Forelimb muscle (tissue), 1 donor: ENCODE measurements at regions not wholly inside any gene's neighbourhood (a gene's known extent, or its start where the extent isn't known, plus 50 kb on each side); places are given as distances from the start of the nearest gene placed in this dataset.

Source experiments
- DNase-seq: peaks from one replicate; pipeline ENCODE4 v3.0.0-alpha.2; 2013; ENCODE audit warnings: low read depth

- no peak for DNase-seq
Observed at GRCh38 chr11:122177238-122177637, 61.2 kb upstream of the BLID start.

- DNase-seq, result no peak
Observed at GRCh38 chr11:122176651-122177050, 60.6 kb upstream of the BLID start.

- no peak for DNase-seq
Observed at GRCh38 chr11:122175306-122175705, 59.3 kb upstream of the BLID start.

- DNase-seq, result no peak
Observed at GRCh38 chr11:122173587-122173986, 57.6 kb upstream of the BLID start.

- no peak for DNase-seq
Observed at GRCh38 chr11:122173074-122173450, 57.0 kb upstream of the BLID start.

GRCh38 chr11:122172352-122173073 lies 56.5 kb upstream of the BLID start:
- no peak for DNase-seq

GRCh38 chr11:122170815-122171475 lies 54.9 kb upstream of the BLID start:
- DNase-seq, result no peak

GRCh38 chr11:122168218-122168617 lies 52.2 kb upstream of the BLID start:
- DNase-seq, result no peak

- DNase-seq, result no peak
Observed at GRCh38 chr11:122167100-122167499, 51.1 kb upstream of the BLID start.

GRCh38 chr11:122165607-122166371 lies 49.8 kb upstream of the BLID start:
- no peak for DNase-seq
